Activated T-helper 17 cell treated with anti-CD3 and anti-CD28 coated beads, Interleukin-2, amount 50 U/mL, for 72 hours (primary cell): ENCODE measurements at regions not wholly inside any gene's neighbourhood (a gene's known extent, or its start where the extent isn't known, plus 50 kb on each side); places are given as distances from the start of the nearest gene placed in this dataset.
"Not testable (repeated sequence)": the region's sequence is repeated elsewhere in the genome, so short reads cannot be mapped to it uniquely, and the experiment has no call there.

Experiments
- ATAC-seq: fragments of 150-1000 bp; cut with Tn5 transposase; replicated peaks from 2 replicates; pipeline ENCODE4 v1.10.0; 2021; ENCODE audit warnings: mild to moderate bottlenecking, moderate library complexity
- H3K27ac Mint-ChIP-seq: one replicate; pipeline ENCODE4 v1.8.0; 2022; ENCODE audit warnings: mixed read lengths
- H3K27me3 Mint-ChIP-seq: one replicate; pipeline ENCODE4 v1.8.0; 2022; ENCODE audit warnings: mixed read lengths
- H3K36me3 Mint-ChIP-seq: one replicate; pipeline ENCODE4 v1.8.0; 2022; ENCODE audit warnings: low read depth, mild to moderate bottlenecking, mixed read lengths
- H3K4me1 Mint-ChIP-seq: one replicate; pipeline ENCODE4 v1.8.0; 2022; ENCODE audit warnings: mixed read lengths
- H3K4me3 Mint-ChIP-seq: one replicate; pipeline ENCODE4 v1.8.0; 2022; ENCODE audit warnings: mild to moderate bottlenecking, mixed read lengths
- H3K9me3 Mint-ChIP-seq: one replicate; pipeline ENCODE4 v1.8.0; 2022; ENCODE audit warnings: mixed read lengths

DNA sequence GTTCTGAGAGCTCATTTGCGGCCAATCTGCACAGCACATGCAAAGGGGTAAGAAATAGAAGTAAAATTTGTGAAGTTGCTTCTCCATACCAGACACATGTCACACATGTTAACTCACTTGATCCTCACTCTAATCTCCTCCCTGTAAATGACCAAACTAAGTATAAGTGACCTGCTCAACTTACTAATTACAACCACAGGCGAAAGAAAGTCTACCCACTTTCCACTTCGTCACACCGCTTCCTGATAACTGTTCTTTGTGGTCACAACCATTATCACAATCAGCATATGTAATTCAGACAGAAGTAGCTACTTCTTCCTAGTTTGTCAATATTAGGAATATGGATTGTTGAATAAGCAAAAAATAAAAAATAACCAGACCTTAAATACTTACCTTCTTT, 293.7 kb upstream of the CLEC14A start:
- Mint-ChIP-seq H3K4me3 (no peak overlapping the region), H3K4me1 (no peaks in the 10 kb centered on the region), H3K27me3 (no peaks in the 10 kb centered on the region), H3K9me3 (no peaks in the 10 kb centered on the region), H3K27ac (no peak overlapping the region), H3K36me3 (no peaks in the 10 kb centered on the region)
- no peak for ATAC-seq

DNA sequence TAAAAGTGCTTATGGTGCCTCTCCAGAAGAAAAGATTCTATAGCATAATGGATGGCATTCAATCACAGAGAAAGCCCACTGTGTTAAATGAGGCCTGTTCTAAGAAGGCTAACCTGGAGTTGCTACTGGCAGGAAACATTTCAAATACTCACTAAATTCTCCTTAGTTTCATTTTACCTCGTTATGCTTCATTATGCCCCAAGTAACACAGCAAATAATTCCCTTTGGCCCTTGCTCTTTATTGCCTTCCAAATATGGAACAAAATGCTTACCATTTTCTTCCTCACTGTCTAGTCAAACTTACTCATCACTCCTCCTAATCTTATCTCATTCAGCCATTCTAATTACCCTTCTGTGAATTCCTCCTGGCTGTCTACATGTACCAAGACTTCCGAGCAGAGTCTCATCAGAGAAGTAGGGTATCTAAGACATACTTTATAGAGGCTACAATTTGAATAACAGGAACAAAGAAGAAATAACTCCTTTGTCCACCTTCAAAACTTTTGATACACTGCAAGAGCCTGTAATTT, 292.1 kb upstream of the CLEC14A start:
- Mint-ChIP-seq H3K4me3 (no peak overlapping the region), H3K9me3 (no peaks in the 10 kb centered on the region), H3K27ac (no peak overlapping the region), H3K27me3 (no peaks in the 10 kb centered on the region), H3K4me1 (no peaks in the 10 kb centered on the region), H3K36me3 (no peaks in the 10 kb centered on the region)
- ATAC-seq: no peak

DNA sequence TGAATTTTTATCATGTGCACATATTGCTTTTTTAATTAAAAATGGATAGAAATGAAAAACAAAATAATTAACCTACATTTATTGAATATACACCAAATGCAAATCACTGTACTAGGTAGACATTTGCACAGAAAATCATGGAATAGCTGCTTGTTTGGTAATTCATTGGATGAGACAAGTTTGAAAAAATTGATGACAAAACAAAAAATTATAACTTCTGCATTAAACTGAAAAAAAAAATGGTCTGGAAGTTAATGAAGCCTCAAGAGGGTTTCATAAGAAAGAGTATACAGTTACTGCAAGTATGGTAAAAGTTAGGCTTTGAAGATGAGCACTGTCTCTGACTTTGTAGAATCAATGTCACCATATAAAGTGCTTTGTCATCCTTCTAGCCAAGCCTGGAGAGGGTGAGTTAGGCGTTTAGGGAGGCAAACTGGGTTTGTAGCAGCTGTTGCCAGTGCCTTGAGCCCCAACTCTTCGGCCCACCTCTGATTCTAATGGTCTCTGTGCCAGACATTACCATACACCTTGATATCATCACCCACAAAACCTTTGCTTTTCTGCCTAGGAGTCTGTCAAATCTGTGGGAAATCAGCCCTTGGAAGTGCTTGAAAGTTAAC, 291.1 kb upstream of the CLEC14A start:
- Mint-ChIP-seq H3K27me3 (no peaks in the 10 kb centered on the region), H3K4me3 (no peak overlapping the region), H3K36me3 (no peaks in the 10 kb centered on the region), H3K9me3 (no peaks in the 10 kb centered on the region), H3K4me1 (no peaks in the 10 kb centered on the region), H3K27ac (no peak overlapping the region)
- ATAC-seq: no peak

DNA sequence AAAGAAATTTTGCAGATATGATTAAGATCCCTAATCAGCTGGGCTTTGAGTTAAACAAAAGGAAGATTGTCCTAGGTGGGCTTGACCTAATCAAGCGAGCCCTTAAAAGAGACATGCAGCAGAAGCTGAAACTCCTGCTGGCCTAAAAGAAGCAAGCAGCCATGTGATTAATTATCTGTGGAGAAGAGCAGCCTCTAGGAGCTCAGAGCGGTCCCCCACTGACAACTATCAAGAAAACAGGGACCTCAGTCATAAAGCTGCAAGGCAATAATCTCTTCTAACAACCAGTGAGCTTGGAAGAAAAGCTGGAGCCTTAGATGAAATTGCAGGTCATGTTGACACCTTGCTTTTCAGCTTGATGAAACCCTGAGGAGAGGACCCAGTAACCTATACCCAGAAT, 288.9 kb upstream of the CLEC14A start:
- Mint-ChIP-seq H3K27ac (no peak overlapping the region), H3K9me3 (no peaks in the 10 kb centered on the region), H3K4me1 (no peaks in the 10 kb centered on the region), H3K27me3 (no peaks in the 10 kb centered on the region), H3K4me3 (no peak overlapping the region), H3K36me3 (no peaks in the 10 kb centered on the region)
- ATAC-seq: no peak

DNA sequence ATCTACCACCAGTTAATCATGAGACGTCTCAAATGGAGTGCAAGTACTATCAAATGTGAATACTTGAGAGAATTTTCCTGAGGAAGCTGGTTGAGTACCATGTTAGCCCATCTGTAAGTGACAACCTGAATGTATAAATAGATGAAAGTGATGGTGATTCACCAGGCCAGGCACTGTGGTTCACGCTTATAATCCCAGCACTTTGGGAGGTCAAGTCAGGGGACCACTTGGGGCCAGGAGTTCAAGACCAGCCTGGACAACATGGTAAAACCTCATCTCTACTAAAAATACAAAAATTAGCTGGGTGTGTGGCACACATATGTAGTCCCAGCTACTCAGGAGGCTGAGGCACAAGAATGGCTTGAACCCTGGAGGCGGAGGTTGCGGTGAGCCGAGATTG, 288.0 kb upstream of the CLEC14A start:
- not testable (repeated sequence) for H3K27me3 Mint-ChIP-seq, H3K27ac Mint-ChIP-seq, H3K4me1 Mint-ChIP-seq, H3K36me3 Mint-ChIP-seq, ATAC-seq, H3K4me3 Mint-ChIP-seq, H3K9me3 Mint-ChIP-seq

DNA sequence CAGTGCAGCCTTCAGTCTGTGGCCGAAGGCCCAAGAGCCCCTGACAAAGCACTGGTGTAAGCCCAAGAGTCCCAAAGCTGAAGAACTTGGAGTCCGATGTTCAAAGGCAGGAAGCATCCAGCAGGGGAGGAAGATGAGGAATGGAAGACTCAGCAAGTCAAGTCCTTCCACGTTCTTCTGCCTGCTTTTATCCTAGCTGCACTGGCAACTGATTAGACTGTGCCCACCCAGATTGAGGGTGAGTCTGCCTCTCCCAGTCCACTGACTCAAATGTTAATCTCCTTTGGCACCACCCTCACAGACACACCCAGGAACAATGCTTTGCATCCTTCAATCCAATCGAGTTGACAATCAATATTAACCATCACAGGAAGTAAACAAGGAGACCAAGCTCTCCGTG, 282.2 kb upstream of the CLEC14A start:
- ATAC-seq, H3K9me3 Mint-ChIP-seq, H3K4me3 Mint-ChIP-seq, H3K36me3 Mint-ChIP-seq, H3K27me3 Mint-ChIP-seq, H3K4me1 Mint-ChIP-seq, H3K27ac Mint-ChIP-seq: not testable (repeated sequence)

DNA sequence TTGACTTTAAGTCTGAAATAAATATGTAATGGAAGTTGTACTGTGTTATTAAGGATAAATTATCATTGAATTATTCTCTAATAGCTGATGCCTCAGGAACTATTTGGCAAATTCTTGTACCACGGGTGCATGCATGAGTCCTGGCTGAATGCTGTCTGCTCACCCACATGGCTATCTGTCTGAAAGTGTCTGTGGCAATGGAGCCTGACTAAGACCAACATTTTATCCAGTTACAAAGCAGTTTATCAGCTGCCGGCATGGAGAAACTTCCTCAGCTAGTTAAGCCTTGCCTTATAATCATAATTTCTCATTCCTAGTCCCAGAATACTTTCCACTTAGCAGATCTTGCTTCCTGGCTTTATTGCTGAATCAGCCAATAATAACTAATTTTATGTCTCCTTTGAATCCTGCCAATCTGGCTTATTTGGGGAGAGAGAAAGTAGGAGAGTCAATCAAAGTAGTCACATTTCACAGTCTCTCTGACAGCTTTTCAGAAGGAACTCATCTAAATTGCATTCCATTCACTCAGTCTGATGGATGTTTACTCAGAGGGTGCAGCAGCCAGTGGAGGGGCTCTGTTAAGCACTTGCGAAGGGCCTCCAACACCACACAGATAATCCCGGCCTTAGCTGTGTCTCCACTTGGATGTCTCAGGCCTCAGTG, 280.6 kb upstream of the CLEC14A start:
- Mint-ChIP-seq H3K27ac (no peak overlapping the region), H3K9me3 (no peaks in the 10 kb centered on the region), H3K27me3 (no peaks in the 10 kb centered on the region), H3K4me3 (no peak overlapping the region), H3K4me1 (no peaks in the 10 kb centered on the region), H3K36me3 (no peaks in the 10 kb centered on the region)
- no peak for ATAC-seq

DNA sequence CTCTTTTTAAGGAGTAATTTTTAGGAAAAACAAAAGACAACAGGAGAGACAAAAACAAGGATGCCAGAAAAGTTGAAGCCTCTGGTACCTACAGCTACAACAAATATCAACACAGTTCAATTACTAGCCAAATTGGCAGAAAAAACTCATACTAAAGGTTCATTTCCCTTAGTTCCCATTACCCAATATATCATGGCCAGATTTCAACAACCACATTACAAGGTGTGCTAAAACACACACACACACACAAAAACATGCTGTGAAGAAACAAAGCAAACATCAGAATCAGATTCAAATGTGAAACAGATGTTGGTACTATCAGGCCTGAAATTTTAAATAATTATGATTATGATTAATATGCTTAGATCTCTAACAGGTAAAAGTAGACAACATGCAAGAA, 272.7 kb upstream of the CLEC14A start:
- no peaks in the 10 kb centered on the region for H3K4me1 Mint-ChIP-seq
- no peaks in the 10 kb centered on the region for H3K36me3 Mint-ChIP-seq
- no peaks in the 10 kb centered on the region for H3K27me3 Mint-ChIP-seq
- no peak overlapping the region for H3K27ac Mint-ChIP-seq
- H3K9me3 Mint-ChIP-seq: peaks cover 4% of the 10 kb centered on the region
- no peak overlapping the region for H3K4me3 Mint-ChIP-seq
- ATAC-seq: no peak

DNA sequence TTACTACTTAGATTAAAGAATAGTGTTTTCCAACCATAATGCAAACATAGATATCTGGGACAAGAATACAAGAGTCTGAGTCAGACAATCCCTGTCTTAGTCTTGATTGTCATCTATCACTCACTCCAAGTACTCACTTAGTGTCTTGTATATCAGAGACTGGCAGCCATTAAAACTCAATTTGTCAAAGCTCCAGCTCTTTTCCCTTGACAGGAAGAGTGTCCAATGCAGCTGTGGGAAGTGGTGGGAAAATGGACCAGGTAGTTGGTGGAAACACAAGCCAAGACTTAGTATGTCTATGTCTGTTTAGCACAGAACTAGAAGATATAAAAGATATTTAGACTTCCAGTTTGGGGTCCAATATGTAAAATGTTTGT, 271.6 kb upstream of the CLEC14A start:
- Mint-ChIP-seq H3K4me3 (no peak overlapping the region), H3K4me1 (no peaks in the 10 kb centered on the region), H3K36me3 (no peaks in the 10 kb centered on the region), H3K27ac (no peak overlapping the region), H3K27me3 (no peaks in the 10 kb centered on the region), H3K9me3 (peaks cover 4% of the 10 kb centered on the region)
- no peak for ATAC-seq

DNA sequence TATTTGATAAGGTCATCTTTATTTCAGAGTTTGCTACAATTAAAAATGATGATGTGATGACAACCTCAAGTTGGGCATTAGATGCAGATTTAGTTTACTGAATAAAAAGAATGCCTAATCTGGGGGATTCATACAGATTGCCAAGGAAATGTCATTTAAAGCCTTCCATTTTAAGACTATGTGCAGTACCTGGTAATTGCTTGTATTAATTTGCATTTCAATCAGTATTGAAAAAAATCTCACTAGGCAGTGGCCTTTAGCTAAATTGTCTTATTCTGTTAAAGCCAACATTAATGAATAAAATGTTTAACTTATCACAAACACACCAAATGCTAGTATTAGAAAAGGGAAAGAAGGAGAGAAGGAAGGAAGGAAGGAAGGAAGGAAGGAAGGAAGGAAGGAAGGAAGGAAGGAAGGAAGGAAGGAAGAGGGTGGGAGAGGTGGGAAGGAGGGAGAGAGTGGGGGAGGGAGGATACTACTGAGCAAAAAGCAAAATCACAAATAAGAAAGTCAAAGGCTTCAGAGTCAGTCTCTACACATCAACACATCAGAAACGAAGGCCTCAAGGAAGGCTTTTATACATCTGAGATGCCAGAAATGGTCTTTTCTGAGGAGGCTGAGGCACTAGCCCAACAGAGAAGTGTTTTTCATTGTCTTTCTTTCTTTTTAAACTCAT, 271.1 kb upstream of the CLEC14A start:
- H3K27ac Mint-ChIP-seq: no peak overlapping the region
- H3K4me3 Mint-ChIP-seq: no peak overlapping the region
- no peak for ATAC-seq
- H3K4me1 Mint-ChIP-seq: no peaks in the 10 kb centered on the region
- H3K27me3 Mint-ChIP-seq: no peaks in the 10 kb centered on the region
- peaks cover 4% of the 10 kb centered on the region for H3K9me3 Mint-ChIP-seq
- no peaks in the 10 kb centered on the region for H3K36me3 Mint-ChIP-seq

DNA sequence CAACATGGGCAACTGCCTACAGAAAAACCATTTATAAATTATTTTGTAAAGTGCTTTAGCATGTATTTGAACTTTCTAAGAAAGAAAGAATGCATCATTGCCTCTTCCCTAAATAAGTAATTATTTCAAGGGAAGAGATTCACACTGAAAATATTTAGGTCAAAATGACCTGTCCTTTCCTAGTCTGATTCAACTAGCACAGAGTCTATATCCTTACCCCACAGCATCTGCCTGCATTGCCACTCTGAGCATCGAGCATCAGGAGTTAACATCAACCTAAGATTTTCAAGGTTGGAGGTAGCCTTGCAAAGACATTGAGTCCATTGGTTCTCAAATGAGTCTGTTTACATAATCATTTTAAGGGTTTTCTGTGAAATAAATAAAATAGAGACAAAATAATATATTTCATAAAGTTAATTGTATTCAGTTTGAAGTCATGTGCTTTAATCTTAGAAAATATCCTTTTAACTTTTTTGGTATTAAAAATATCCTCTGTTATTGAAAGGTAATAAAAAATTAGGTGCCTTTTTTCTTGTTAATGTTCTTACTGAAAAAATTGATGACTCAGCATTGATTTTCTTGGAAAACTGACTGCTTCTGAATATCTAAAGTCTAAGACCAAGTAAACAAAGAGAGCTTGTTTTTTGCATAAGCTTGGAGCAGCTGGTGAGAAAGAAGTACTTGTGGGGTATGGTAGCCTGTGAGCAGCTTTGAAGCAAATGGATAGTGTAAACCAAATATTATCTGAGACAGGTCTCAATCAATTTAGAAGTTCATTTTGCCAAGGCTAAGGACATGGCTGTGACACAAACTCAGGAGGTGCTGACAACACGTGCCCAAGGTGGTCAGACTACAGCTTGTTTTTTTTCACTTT, 269.0 kb upstream of the CLEC14A start:
- Mint-ChIP-seq H3K4me1 (no peaks in the 10 kb centered on the region), H3K27me3 (no peaks in the 10 kb centered on the region), H3K27ac (no peak overlapping the region), H3K9me3 (peaks cover 4% of the 10 kb centered on the region), H3K36me3 (no peaks in the 10 kb centered on the region), H3K4me3 (no peak overlapping the region)
- no peak for ATAC-seq

DNA sequence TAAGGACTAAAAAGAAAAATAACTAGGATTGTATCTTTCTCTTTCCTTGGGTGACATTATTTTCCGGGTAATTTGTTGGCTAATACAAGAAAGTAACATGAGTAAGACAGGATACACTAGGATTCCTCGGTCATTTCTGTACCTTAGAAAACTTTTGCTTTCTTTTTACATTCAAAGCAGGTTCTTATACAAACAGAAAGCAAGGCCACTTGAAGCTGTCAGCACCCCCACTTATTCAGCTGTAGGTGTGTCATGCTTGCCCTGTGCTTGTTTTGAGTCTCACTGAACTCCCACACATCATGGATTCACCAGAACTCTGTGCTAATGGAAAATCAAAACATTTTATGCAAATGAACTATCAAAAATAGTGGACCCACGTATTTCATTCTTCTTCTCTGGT, 266.8 kb upstream of the CLEC14A start:
- no peaks in the 10 kb centered on the region for H3K4me1 Mint-ChIP-seq
- no peak for ATAC-seq
- no peaks in the 10 kb centered on the region for H3K36me3 Mint-ChIP-seq
- H3K4me3 Mint-ChIP-seq: no peak overlapping the region
- H3K27me3 Mint-ChIP-seq: no peaks in the 10 kb centered on the region
- H3K27ac Mint-ChIP-seq: no peak overlapping the region
- peaks cover 2% of the 10 kb centered on the region for H3K9me3 Mint-ChIP-seq

DNA sequence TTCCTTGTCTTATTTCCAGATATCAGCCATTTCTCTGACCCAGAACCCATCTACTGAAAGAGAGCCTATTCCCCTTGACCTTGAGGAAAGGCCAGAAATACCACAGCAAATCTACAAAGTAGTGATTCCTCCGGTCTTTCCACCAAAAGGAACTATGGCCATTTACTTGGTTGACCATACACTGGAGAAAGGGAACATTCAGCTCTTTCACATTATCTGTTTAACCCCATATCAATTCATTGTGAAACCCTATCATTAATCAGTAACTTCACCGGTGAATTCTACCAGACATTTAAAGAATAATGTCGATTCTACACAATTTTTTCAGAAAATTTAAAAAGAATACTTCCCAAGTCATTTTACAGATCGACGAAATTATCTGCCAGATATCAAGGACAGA, 265.7 kb upstream of the CLEC14A start:
- H3K36me3 Mint-ChIP-seq: no peaks in the 10 kb centered on the region
- H3K4me1 Mint-ChIP-seq: no peaks in the 10 kb centered on the region
- no peak overlapping the region for H3K4me3 Mint-ChIP-seq
- H3K27me3 Mint-ChIP-seq: no peaks in the 10 kb centered on the region
- H3K9me3 Mint-ChIP-seq: no peaks in the 10 kb centered on the region
- no peak for ATAC-seq
- no peak overlapping the region for H3K27ac Mint-ChIP-seq

DNA sequence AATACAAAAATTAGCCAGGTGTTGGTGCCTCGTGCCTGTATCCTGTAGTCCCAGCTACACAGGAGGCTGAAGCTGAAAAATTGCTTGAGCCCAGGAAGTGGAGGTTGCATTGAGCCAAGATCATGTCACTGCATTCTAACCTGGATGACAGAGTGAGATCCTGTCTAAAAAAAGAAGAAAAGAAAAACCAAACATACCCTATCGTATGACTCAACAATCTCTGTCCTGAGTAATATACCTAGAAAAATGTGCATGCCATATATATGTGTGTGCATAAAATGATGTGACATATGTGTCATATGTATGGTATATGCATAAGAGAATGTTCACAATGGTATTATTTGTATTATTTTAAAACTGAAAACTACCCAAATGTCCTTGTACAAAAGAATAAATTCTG, 261.5 kb upstream of the CLEC14A start:
- Mint-ChIP-seq H3K9me3 (no peaks in the 10 kb centered on the region), H3K4me3 (no peak overlapping the region), H3K27ac (no peak overlapping the region), H3K4me1 (no peaks in the 10 kb centered on the region), H3K36me3 (no peaks in the 10 kb centered on the region), H3K27me3 (no peaks in the 10 kb centered on the region)
- ATAC-seq: no peak
